HG03378 (cell line): ENCODE measurements at regions not wholly inside any gene's neighbourhood (a gene's known extent, or its start where the extent isn't known, plus 50 kb on each side); places are given as distances from the start of the nearest gene placed in this dataset.

ENCODE experiments used
- ATAC-seq: cut with Tn5 transposase; IDR thresholded peaks from one replicate; pipeline ENCODE4 v1.9.1; 2021; ENCODE audit warnings: mild to moderate bottlenecking, moderate library complexity; ENCODE audit not compliant: unreplicated experiment

- no peak for ATAC-seq
Measured at GRCh38 chr3:24033818-24034217, 88.7 kb downstream of the NR1D2 start.

GRCh38 chr3:24034464-24034863, 89.4 kb downstream of the NR1D2 start:
- ATAC-seq = no peak

GRCh38 chr3:24037971-24038370, 92.9 kb downstream of the NR1D2 start:
- ATAC-seq = no peak

- no peak for ATAC-seq
Measured at GRCh38 chr3:24040311-24040710, 95.2 kb downstream of the NR1D2 start.

GRCh38 chr3:24042174-24043059, 97.3 kb downstream of the NR1D2 start:
- ATAC-seq = no peak

- ATAC-seq = no peak
Measured at GRCh38 chr3:24043168-24043567, 98.1 kb downstream of the NR1D2 start.

GRCh38 chr3:24043985-24044384, 98.9 kb downstream of the NR1D2 start:
- ATAC-seq = no peak

- no peak for ATAC-seq
Measured at GRCh38 chr3:24046214-24046613, 101.1 kb downstream of the NR1D2 start.

- peak; percentile 28 for ATAC-seq
Measured at GRCh38 chr3:24047513-24047912, 102.4 kb downstream of the NR1D2 start.

- ATAC-seq = no peak
Measured at GRCh38 chr3:24048843-24049242, 103.8 kb downstream of the NR1D2 start.

- no peak for ATAC-seq
Measured at GRCh38 chr3:24052446-24052845, 107.4 kb downstream of the NR1D2 start.

- no peak for ATAC-seq
Measured at GRCh38 chr3:24058940-24059705, 114.0 kb downstream of the NR1D2 start.

- no peak for ATAC-seq
Measured at GRCh38 chr3:24060055-24060454, 115.0 kb downstream of the NR1D2 start.

GRCh38 chr3:24062916-24063315, 117.8 kb downstream of the NR1D2 start:
- ATAC-seq = no peak
